Vagina (tissue), 2 donors: ENCODE measurements at regions not wholly inside any gene's neighbourhood (a gene's known extent, or its start where the extent isn't known, plus 50 kb on each side); places are given as distances from the start of the nearest gene placed in this dataset.

Experiments
- CTCF ChIP-seq, 3 experiments: fragments of 450-650 bp in 2 of 3; fragments of 200-600 bp in 1 of 3; sonication (generic) in 1 of 3; IDR thresholded peaks; one replicate each; pipeline ENCODE4 v1.5.1; 2017 to 2019; ENCODE audit warnings: antibody characterized with exemption in 3 of 3, mild to moderate bottlenecking in 2 of 3, moderate library complexity in 2 of 3
- POLR2A ChIP-seq, 2 donors: fragments of 450-650 bp; IDR thresholded peaks; one replicate each; pipeline ENCODE4 v1.6.1; 2017; ENCODE audit warnings: antibody characterized with exemption in 2 of 2, mild to moderate bottlenecking in 2 of 2, moderate library complexity in 2 of 2

GRCh38 chr12:16913832-16914490, 308.0 kb upstream of the LMO3 start:
- no peak for TF ChIP-seq POLR2A (IDR thresholded peaks at IDR 0.05)
- no peak for TF ChIP-seq CTCF (IDR thresholded peaks at IDR 0.05)
